DMS 273 (cell line): ENCODE measurements at regions not wholly inside any gene's neighbourhood (a gene's known extent, or its start where the extent isn't known, plus 50 kb on each side); places are given as distances from the start of the nearest gene placed in this dataset.
A peak's percentile ranks its signal among the peaks of the same experiment; 100 is the strongest.
"Not testable (repeated sequence)": the region's sequence is repeated elsewhere in the genome, so short reads cannot be mapped to it uniquely, and the experiment has no call there.

Experiments
- DNase-seq: peaks from one replicate; lab custom pipeline; 2025; ENCODE audit not compliant: unreplicated experiment; lab: John Stamatoyannopoulos, UW

GRCh38 chr10:15430969-15431771, 60.1 kb upstream of the FAM171A1 start:
- DNase-seq = no peak

- no peak for DNase-seq
Measured at GRCh38 chr10:15428681-15429080, 57.6 kb upstream of the FAM171A1 start.

GRCh38 chr10:15427843-15428414, 56.8 kb upstream of the FAM171A1 start:
- DNase-seq = peak; percentile 69

- no peak for DNase-seq
Measured at GRCh38 chr10:15426558-15426957, 55.5 kb upstream of the FAM171A1 start.

- no peak for DNase-seq
Measured at GRCh38 chr10:15426115-15426514, 55.0 kb upstream of the FAM171A1 start.

GRCh38 chr10:15421875-15422274, 50.8 kb upstream of the FAM171A1 start:
- not testable (repeated sequence) for DNase-seq
